PC-9 (cell line): ENCODE measurements at regions not wholly inside any gene's neighbourhood (a gene's known extent, or its start where the extent isn't known, plus 50 kb on each side); places are given as distances from the start of the nearest gene placed in this dataset.

ENCODE experiments used
- CTCF ChIP-seq: fragments of 200-600 bp; sonication (generic); conservative IDR thresholded peaks from 2 replicates; pipeline ENCODE4 v1.6.1; 2017; ENCODE audit warnings: mixed run types, antibody characterized with exemption, mild to moderate bottlenecking, moderate library complexity
- EZH2 ChIP-seq: fragments of 200-600 bp; sonication (generic); IDR thresholded peaks from 2 replicates; pipeline ENCODE4 v1.8.0; 2017; ENCODE audit warnings: antibody characterized with exemption, low read depth

GRCh38 chr4:116058129-116058528, 944.7 kb upstream of the NDST4 start:
- TF ChIP-seq CTCF (no peak), EZH2 (no peak)
